Fibroblast of mammary gland (primary cell): ENCODE measurements at regions not wholly inside any gene's neighbourhood (a gene's known extent, or its start where the extent isn't known, plus 50 kb on each side); places are given as distances from the start of the nearest gene placed in this dataset.
A peak's percentile ranks its signal among the peaks of the same experiment; 100 is the strongest.

Source experiments
- DNase-seq: peaks from one replicate; pipeline ENCODE4 v3.0.0-alpha.2; 2010; ENCODE audit warnings: low read depth
- H3K4me3 ChIP-seq: 2 replicates; pipeline ENCODE4 v1.5.1; 2011; ENCODE audit warnings: low read depth, mild to moderate bottlenecking, low read length, moderate library complexity; ENCODE audit not compliant: control insufficient read depth
- TF ChIP-seq, protein P1 (sequence below): conservative IDR thresholded peaks from 2 replicates; pipeline ENCODE4 v1.5.1; 2011; ENCODE audit warnings: low read depth, low read length, inconsistent platforms; ENCODE audit not compliant: control insufficient read depth, insufficient read depth

DNA sequence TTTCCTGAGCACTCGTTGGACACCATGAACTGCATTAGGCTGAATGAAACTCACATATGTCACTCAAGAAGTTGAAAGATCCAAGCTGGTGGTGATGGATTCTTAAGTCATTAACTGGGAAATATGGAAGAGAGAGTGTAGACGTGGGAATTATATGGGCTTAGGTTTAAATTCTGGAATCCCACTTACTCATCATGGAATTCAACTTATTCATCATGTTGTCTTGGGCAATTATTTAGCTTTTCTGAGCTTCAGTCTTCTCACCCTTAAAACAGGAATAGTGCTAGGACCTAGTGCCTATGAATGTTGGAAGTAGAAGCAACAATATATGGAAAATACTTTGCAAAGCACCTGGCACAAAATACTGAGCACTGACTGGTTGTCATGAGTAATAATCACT, 292.4 kb upstream of the TBX3 start:
- TF ChIP-seq, protein P1, sequence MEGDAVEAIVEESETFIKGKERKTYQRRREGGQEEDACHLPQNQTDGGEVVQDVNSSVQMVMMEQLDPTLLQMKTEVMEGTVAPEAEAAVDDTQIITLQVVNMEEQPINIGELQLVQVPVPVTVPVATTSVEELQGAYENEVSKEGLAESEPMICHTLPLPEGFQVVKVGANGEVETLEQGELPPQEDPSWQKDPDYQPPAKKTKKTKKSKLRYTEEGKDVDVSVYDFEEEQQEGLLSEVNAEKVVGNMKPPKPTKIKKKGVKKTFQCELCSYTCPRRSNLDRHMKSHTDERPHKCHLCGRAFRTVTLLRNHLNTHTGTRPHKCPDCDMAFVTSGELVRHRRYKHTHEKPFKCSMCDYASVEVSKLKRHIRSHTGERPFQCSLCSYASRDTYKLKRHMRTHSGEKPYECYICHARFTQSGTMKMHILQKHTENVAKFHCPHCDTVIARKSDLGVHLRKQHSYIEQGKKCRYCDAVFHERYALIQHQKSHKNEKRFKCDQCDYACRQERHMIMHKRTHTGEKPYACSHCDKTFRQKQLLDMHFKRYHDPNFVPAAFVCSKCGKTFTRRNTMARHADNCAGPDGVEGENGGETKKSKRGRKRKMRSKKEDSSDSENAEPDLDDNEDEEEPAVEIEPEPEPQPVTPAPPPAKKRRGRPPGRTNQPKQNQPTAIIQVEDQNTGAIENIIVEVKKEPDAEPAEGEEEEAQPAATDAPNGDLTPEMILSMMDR: no peak
- no peak overlapping the region for H3K4me3 ChIP-seq
- DNase-seq: peak; percentile 62

- DNase-seq: peak; percentile 86
- H3K4me3 ChIP-seq: no peak overlapping the region
- TF ChIP-seq, protein P1: no peak
These were observed 291.8 kb upstream of the TBX3 start for GRCh38 chr12:114975640-114976310.

DNA sequence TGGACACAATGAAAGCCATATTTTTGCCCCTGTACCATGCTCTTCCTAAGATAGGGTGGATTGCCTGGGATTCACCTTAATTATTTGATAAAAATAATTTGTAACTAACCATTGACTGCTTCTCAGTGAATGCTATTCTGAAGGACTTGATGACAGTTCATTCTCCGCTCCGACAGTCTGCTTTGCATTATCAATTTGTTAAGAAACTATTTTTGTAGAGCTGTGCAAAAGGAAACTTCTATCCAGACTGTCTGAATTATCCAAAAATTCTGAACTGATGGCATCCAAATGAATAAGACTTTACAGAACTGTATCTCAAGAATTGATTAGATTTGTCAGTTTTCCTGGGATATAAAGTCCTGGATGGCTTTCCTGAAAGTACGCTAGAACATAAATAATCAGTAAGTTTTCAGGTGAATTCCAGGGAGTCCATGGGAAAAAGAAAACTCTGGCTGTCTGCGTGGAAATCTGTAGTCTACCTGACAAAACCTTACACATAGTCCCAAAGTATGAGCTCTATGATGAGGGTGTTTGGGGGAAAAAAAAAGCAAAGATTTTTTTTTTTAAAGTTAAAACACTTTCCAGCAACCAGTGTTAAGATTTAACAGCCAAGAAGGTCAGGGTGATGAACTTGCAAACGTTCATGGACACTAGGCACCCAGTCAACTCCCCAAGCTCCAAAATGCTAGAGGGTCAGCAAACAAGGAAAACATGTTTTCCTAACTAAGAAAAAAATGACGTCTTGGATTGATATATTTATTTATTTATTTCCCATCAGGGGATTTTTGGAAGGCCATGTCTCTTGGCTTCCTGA, 291.1 kb upstream of the TBX3 start:
- DNase-seq: no peak
- no peak overlapping the region for H3K4me3 ChIP-seq
- TF ChIP-seq, protein P1: no peak

GRCh38 chr12:114974333-114974732, 290.4 kb upstream of the TBX3 start:
- TF ChIP-seq, protein P1: no peak
- DNase-seq: no peak
- no peak overlapping the region for H3K4me3 ChIP-seq

GRCh38 chr12:114968727-114969126, 284.8 kb upstream of the TBX3 start:
- no peak overlapping the region for H3K4me3 ChIP-seq
- DNase-seq: no peak
- TF ChIP-seq, protein P1: no peak

DNA sequence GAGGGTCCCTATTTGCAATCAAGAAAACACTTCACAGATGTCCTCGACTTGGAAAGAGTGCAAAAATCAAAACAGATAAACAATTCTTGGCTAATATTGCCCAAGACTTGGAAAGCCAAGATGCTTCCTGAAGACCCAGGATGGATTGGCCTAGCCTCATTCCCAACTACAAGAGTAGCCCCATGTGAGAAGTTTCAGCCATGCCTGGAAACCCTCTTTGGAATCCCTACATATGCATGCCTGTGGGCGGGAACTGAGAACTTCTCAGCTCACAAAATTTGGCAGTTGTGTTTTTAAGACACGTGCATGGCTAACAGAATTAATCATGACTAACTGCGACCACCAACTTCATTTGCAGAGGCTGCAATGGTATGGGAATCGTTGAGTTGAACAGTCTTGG, 283.2 kb upstream of the TBX3 start:
- TF ChIP-seq, protein P1: no peak
- peak; percentile 14 for DNase-seq
- no peak overlapping the region for H3K4me3 ChIP-seq
